VCaP (cell line): ENCODE measurements at regions not wholly inside any gene's neighbourhood (a gene's known extent, or its start where the extent isn't known, plus 50 kb on each side); places are given as distances from the start of the nearest gene placed in this dataset.
"Not testable (repeated sequence)": the region's sequence is repeated elsewhere in the genome, so short reads cannot be mapped to it uniquely, and the experiment has no call there.

Experiments used
- H3K27ac ChIP-seq: fragments of 450-650 bp; 2 replicates; pipeline ENCODE4 v1.5.1; 2017
- CTCF ChIP-seq: fragments of 450-650 bp; conservative IDR thresholded peaks from 2 replicates; pipeline ENCODE4 v1.5.1; 2017; ENCODE audit warnings: mild to moderate bottlenecking, moderate library complexity

DNA sequence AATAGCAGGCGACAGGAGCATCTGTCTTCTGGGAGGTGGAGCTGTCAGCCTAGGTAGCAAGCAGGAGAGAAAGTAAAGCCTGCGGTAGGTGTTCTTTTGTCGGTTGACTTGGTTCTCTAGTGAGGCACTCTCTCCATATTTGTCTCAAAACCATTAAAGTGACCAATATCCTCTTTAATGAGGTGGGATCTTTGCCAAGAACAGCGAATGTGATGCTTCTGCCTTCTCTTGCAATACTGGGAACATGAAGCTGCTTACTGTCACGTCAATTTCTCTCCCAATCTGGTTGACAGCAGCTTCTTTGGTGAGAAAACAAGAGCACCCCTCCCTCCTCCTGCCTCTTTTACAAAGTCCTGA is 176.7 kb downstream of the ABCC12 start:
- TF ChIP-seq CTCF = no peak
- H3K27ac ChIP-seq = no peak overlapping the region

DNA sequence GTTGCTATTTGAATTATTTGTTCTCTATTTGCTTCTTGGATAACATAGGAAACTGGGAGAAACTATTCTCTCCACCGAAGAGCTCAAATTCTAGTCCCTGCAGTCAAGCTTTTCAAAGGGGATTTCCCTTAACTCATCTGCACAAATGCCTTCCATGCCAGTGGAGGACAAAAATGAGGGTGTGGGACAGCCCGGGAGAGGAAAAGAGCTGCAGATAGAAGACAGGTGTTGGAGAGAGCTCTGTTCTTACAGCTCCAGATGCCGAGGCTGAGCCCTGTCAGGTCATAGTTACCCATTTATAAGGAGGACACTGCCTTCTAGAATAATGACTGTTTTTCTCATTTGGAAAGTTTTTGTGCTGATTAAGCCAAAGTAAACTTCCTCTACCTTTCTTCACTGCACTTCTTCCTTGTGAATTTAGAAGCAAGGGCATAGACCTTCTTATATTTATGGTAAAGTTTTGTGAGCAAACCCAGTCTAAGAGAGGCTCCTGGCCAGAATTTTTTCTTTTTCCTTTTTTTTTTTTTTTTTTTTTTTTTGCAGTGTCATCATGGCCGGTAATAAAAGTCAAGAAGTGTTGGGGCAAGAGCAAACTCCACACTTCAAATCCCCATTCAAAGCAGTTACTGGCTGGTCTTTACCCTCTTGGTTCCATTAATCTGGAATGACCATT is 177.2 kb downstream of the ABCC12 start:
- no peak for TF ChIP-seq CTCF
- no peak overlapping the region for H3K27ac ChIP-seq

- no peak for TF ChIP-seq CTCF
- H3K27ac ChIP-seq = no peak overlapping the region
These were observed 178.0 kb downstream of the ABCC12 start for GRCh38 chr16:47977802-47978201.

GRCh38 chr16:47976636-47977210 is 179.1 kb downstream of the ABCC12 start:
- H3K27ac ChIP-seq = no peak overlapping the region
- no peak for TF ChIP-seq CTCF

DNA sequence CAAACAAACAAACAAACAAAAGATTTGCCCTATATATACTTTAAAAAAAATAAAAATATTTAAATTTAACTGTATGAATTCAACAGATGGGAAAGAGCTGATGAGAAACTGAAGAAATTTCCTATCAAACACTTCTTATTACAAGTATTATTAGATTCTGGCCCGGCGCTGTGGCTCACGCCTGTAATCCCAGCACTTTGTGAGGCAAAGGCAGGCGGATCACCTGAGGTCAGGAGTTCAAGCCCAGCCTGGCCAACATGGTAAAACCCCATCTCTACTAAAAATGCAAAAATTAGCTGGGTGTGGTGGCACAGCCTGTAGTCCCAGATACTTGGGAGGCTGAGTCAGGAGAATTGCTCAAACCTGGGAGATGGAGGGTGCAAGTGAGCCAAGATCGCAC is 180.8 kb downstream of the ABCC12 start:
- not testable (repeated sequence) for H3K27ac ChIP-seq

- H3K27ac ChIP-seq = no peak overlapping the region
- no peak for TF ChIP-seq CTCF
These were observed 182.2 kb downstream of the ABCC12 start for GRCh38 chr16:47973552-47973951.

DNA sequence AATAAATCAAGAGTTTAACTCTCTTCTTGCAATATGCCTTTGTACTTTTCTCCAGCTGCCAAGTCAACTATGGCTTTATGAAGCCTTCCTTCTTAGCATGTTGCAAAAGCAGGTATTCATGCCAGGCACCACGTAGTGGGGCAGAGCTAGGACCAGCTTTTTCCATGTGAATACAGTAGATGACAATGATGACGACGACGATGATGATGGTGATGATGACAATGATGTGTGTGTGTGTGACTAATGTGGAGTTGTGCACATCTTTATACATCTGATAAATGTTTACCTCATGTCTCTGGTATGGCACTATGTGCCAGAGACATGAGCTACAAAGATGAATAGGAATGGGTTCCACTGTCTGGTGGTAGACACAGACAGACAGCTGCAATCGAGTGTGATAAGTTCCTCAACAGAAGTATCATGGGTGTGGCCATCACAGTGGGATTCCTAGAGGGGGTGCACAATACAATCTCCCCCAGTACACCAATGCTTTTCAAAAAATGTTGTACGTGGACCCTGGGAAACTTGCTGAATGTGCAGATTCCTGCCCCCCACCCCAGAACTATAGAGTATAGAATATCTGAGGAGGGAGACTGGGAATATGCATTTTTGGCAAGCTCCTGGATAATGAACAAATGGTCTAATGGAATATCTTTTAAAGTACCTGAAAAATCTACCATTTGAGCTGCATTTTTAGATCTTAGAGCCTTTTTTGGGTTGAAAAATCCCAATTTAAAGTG is 183.4 kb downstream of the ABCC12 start:
- no peak overlapping the region for H3K27ac ChIP-seq
- TF ChIP-seq CTCF = no peak

- no peak for TF ChIP-seq CTCF
- no peak overlapping the region for H3K27ac ChIP-seq
These were observed 184.6 kb downstream of the ABCC12 start for GRCh38 chr16:47971225-47971624.
